ENCODE measurements at regions not wholly inside any gene's neighbourhood (a gene's known extent, or its start where the extent isn't known, plus 50 kb on each side); places are given as distances from the start of the nearest gene placed in this dataset.

GRCh38 chr10:104518891-104519290 is 122.2 kb upstream of the SORCS3 start:
- Histone ChIP-seq H4K20me1 (ENCODE audit: insufficient read depth, low read length) (no peaks in the 10 kb centered on the region), H3K36me3 (ENCODE audit: insufficient read depth, low read length) (no peaks in the 10 kb centered on the region), H3K9ac (ENCODE audit: low read depth, low read length) (no peak overlapping the region), H3K4me1 (ENCODE audit: insufficient read depth, low read length) (no peaks in the 10 kb centered on the region), H3K27me3 (ENCODE audit: insufficient read depth, low read length, poor library complexity) (no peaks in the 10 kb centered on the region), H3K9me3 (ENCODE audit: insufficient read depth, low read length, severe bottlenecking) (no peaks in the 10 kb centered on the region), H3K79me2 (ENCODE audit: insufficient read depth, low read length) (no peaks in the 10 kb centered on the region), H3K4me2 (ENCODE audit: insufficient read depth, low read length) (no peak overlapping the region), H3K27ac (ENCODE audit: low read length) (no peak overlapping the region), H2AFZ (ENCODE audit: low read depth, low read length) (no peak overlapping the region), H3K4me3 (ENCODE audit: low read depth in 1 of 2, low read length in 2 of 2) (no peak overlapping the region)
- ATAC-seq (ENCODE audit: insufficient read depth, low read depth) (no peak), DNase-seq (no peak)
- TF ChIP-seq EZH2 (IDR thresholded peaks at IDR 0.05; ENCODE audit: borderline replicate concordance, low read depth, low read length, severe bottlenecking) (no peak), CTCF (IDR thresholded peaks at IDR 0.05; ENCODE audit: borderline replicate concordance, extremely low read depth, low read length, poor library complexity, severe bottlenecking) (no peak)

- H3K79me2 ChIP-seq (ENCODE audit: insufficient read depth, low read length) = no peaks in the 10 kb centered on the region
- no peak for ATAC-seq (ENCODE audit: insufficient read depth, low read depth)
These were observed 120.4 kb upstream of the SORCS3 start for GRCh38 chr10:104520653-104521052.

GRCh38 chr10:104521901-104522694 is 119.0 kb upstream of the SORCS3 start:
- no peaks in the 10 kb centered on the region for H4K20me1 ChIP-seq (ENCODE audit: insufficient read depth, low read length)
- no peaks in the 10 kb centered on the region for H3K36me3 ChIP-seq (ENCODE audit: insufficient read depth, low read length)
- no peak overlapping the region for H3K27ac ChIP-seq (ENCODE audit: low read length)
- no peaks in the 10 kb centered on the region for H3K9me3 ChIP-seq (ENCODE audit: insufficient read depth, low read length, severe bottlenecking)
- no peak overlapping the region for H3K9ac ChIP-seq (ENCODE audit: low read depth, low read length)
- H3K27me3 ChIP-seq (ENCODE audit: insufficient read depth, low read length, poor library complexity) = no peaks in the 10 kb centered on the region
- H3K4me3 ChIP-seq (ENCODE audit: low read depth in 1 of 2, low read length in 2 of 2) = no peak overlapping the region
- no peak for TF ChIP-seq EZH2 (IDR thresholded peaks at IDR 0.05; ENCODE audit: borderline replicate concordance, low read depth, low read length, severe bottlenecking)
- TF ChIP-seq CTCF (IDR thresholded peaks at IDR 0.05; ENCODE audit: borderline replicate concordance, extremely low read depth, low read length, poor library complexity, severe bottlenecking) = no peak
- no peak overlapping the region for H2AFZ ChIP-seq (ENCODE audit: low read depth, low read length)
- DNase-seq = no peak
- H3K4me1 ChIP-seq (ENCODE audit: insufficient read depth, low read length) = no peaks in the 10 kb centered on the region
- no peak for ATAC-seq (ENCODE audit: insufficient read depth, low read depth)
- H3K4me2 ChIP-seq (ENCODE audit: insufficient read depth, low read length) = no peak overlapping the region
- H3K79me2 ChIP-seq (ENCODE audit: insufficient read depth, low read length) = no peaks in the 10 kb centered on the region

More at GRCh38 chr10:104520653-104521052, 120.4 kb upstream of the SORCS3 start:
- H3K9me3 ChIP-seq (ENCODE audit: insufficient read depth, low read length, severe bottlenecking) = no peaks in the 10 kb centered on the region
- H4K20me1 ChIP-seq (ENCODE audit: insufficient read depth, low read length) = no peaks in the 10 kb centered on the region
- no peak overlapping the region for H3K4me2 ChIP-seq (ENCODE audit: insufficient read depth, low read length)
- no peak overlapping the region for H3K9ac ChIP-seq (ENCODE audit: low read depth, low read length)
- no peaks in the 10 kb centered on the region for H3K4me1 ChIP-seq (ENCODE audit: insufficient read depth, low read length)
- H3K4me3 ChIP-seq (ENCODE audit: low read depth in 1 of 2, low read length in 2 of 2) = no peak overlapping the region
- no peak for DNase-seq
- no peak overlapping the region for H2AFZ ChIP-seq (ENCODE audit: low read depth, low read length)
- no peaks in the 10 kb centered on the region for H3K36me3 ChIP-seq (ENCODE audit: insufficient read depth, low read length)
- no peaks in the 10 kb centered on the region for H3K27me3 ChIP-seq (ENCODE audit: insufficient read depth, low read length, poor library complexity)
- TF ChIP-seq CTCF (IDR thresholded peaks at IDR 0.05; ENCODE audit: borderline replicate concordance, extremely low read depth, low read length, poor library complexity, severe bottlenecking) (no peak), EZH2 (IDR thresholded peaks at IDR 0.05; ENCODE audit: borderline replicate concordance, low read depth, low read length, severe bottlenecking) (no peak)
- H3K27ac ChIP-seq (ENCODE audit: low read length) = no peak overlapping the region
